Hepatocyte (in vitro differentiated cells): ENCODE measurements at regions not wholly inside any gene's neighbourhood (a gene's known extent, or its start where the extent isn't known, plus 50 kb on each side); places are given as distances from the start of the nearest gene placed in this dataset.

Experiments used
- DNase-seq: peaks from one replicate; pipeline ENCODE4 v3.0.0-alpha.2; 2016; ENCODE audit warnings: low spot score
- H2AFZ ChIP-seq: fragments of 200-600 bp; sonication (generic); 2 replicates; pipeline ENCODE4 v1.6.0; 2016; ENCODE audit warnings: antibody characterized with exemption, mild to moderate bottlenecking
- H3K27ac ChIP-seq: fragments of 200-600 bp; sonication (generic); 2 replicates; pipeline ENCODE4 v1.5.1; 2016; ENCODE audit warnings: mild to moderate bottlenecking
- H3K27me3 ChIP-seq: fragments of 200-600 bp; sonication (generic); 2 replicates; pipeline ENCODE4 v1.6.1; 2016
- H3K36me3 ChIP-seq: fragments of 200-600 bp; sonication (generic); replicated peaks from 2 replicates; pipeline ENCODE4 v1.5.1; 2016; ENCODE audit warnings: low read depth; ENCODE audit not compliant: insufficient read depth
- H3K4me1 ChIP-seq: fragments of 200-600 bp; sonication (generic); 2 replicates; pipeline ENCODE4 v1.5.1; 2016; ENCODE audit warnings: mild to moderate bottlenecking, moderate library complexity; ENCODE audit not compliant: insufficient read depth
- H3K4me2 ChIP-seq: fragments of 200-600 bp; sonication (generic); 2 replicates; pipeline ENCODE4 v1.6.0; 2016
- H3K4me3 ChIP-seq: fragments of 200-600 bp; sonication (generic); 2 replicates; pipeline ENCODE4 v1.5.1; 2016; ENCODE audit warnings: mild to moderate bottlenecking
- H3K79me2 ChIP-seq: fragments of 200-600 bp; sonication (generic); 2 replicates; pipeline ENCODE4 v1.6.0; 2017; ENCODE audit warnings: mild to moderate bottlenecking
- H3K9me2 ChIP-seq: fragments of 200-600 bp; sonication (generic); replicated peaks from 2 replicates; pipeline ENCODE4 v1.6.0; 2017; ENCODE audit warnings: mild to moderate bottlenecking; ENCODE audit not compliant: insufficient read depth
- H3K9me3 ChIP-seq: fragments of 200-600 bp; sonication (generic); 2 replicates; pipeline ENCODE4 v1.5.1; 2016; ENCODE audit warnings: low read depth, mild to moderate bottlenecking
- H4K20me1 ChIP-seq: fragments of 200-600 bp; sonication (generic); 2 replicates; pipeline ENCODE4 v1.6.0; 2016; ENCODE audit warnings: mild to moderate bottlenecking; ENCODE audit not compliant: insufficient read depth, poor library complexity, severe bottlenecking
- EZH2 ChIP-seq: fragments of 200-600 bp; sonication (generic); IDR thresholded peaks from 2 replicates; pipeline ENCODE4 v1.6.1; 2016; ENCODE audit warnings: antibody characterized with exemption, mild to moderate bottlenecking, borderline replicate concordance
- EZH2phosphoT487 ChIP-seq: fragments of 200-600 bp; sonication (generic); IDR thresholded peaks from one replicate; pipeline ENCODE4 v1.6.1; 2018; ENCODE audit warnings: antibody characterized with exemption, mild to moderate bottlenecking, low read depth, moderate library complexity; ENCODE audit not compliant: unreplicated experiment, severe bottlenecking
- WGBS: methylation state at CpG from one replicate; pipeline ENCODE4 v1.1.6; 2016; ENCODE audit warnings: low lambda C conversion rate; ENCODE audit errors: missing lambda C conversion rate; 5-methylcytosine and 5-hydroxymethylcytosine counted together
- TF ChIP-seq, protein P1 (sequence below): fragments of 200-600 bp; sonication (generic); IDR thresholded peaks from 2 replicates; pipeline ENCODE4 v1.5.1; 2016; ENCODE audit warnings: antibody characterized with exemption, mild to moderate bottlenecking; ENCODE audit not compliant: poor library complexity

GRCh38 chr5:117425163-117425562 is 850.5 kb upstream of the SEMA6A start:
- H3K27me3 ChIP-seq = no peaks in the 10 kb centered on the region
- no peaks in the 10 kb centered on the region for H3K36me3 ChIP-seq
- no peak overlapping the region for H3K27ac ChIP-seq
- no peaks in the 10 kb centered on the region for H3K4me1 ChIP-seq
- no peak for DNase-seq
- H3K4me3 ChIP-seq = no peak overlapping the region
- H2AFZ ChIP-seq = no peak overlapping the region
- no peaks in the 10 kb centered on the region for H4K20me1 ChIP-seq
- H3K79me2 ChIP-seq = no peaks in the 10 kb centered on the region
- no peak for TF ChIP-seq EZH2
- TF ChIP-seq EZH2phosphoT487 = no peak
- TF ChIP-seq, protein P1, sequence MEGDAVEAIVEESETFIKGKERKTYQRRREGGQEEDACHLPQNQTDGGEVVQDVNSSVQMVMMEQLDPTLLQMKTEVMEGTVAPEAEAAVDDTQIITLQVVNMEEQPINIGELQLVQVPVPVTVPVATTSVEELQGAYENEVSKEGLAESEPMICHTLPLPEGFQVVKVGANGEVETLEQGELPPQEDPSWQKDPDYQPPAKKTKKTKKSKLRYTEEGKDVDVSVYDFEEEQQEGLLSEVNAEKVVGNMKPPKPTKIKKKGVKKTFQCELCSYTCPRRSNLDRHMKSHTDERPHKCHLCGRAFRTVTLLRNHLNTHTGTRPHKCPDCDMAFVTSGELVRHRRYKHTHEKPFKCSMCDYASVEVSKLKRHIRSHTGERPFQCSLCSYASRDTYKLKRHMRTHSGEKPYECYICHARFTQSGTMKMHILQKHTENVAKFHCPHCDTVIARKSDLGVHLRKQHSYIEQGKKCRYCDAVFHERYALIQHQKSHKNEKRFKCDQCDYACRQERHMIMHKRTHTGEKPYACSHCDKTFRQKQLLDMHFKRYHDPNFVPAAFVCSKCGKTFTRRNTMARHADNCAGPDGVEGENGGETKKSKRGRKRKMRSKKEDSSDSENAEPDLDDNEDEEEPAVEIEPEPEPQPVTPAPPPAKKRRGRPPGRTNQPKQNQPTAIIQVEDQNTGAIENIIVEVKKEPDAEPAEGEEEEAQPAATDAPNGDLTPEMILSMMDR = no peak
- H3K9me2 ChIP-seq = no peaks in the 10 kb centered on the region
- no peak overlapping the region for H3K4me2 ChIP-seq
- 68% methylated on average over 3 of the region's 3 CpGs for WGBS
- peaks cover 7% of the 10 kb centered on the region for H3K9me3 ChIP-seq

GRCh38 chr5:117424559-117424958 is 849.9 kb upstream of the SEMA6A start:
- H3K27ac ChIP-seq = no peak overlapping the region
- DNase-seq = no peak
- H3K36me3 ChIP-seq = no peaks in the 10 kb centered on the region
- H3K79me2 ChIP-seq = no peaks in the 10 kb centered on the region
- WGBS = 97% methylated on average over 2 of the region's 2 CpGs
- H3K9me2 ChIP-seq = no peaks in the 10 kb centered on the region
- no peak overlapping the region for H3K4me2 ChIP-seq
- H4K20me1 ChIP-seq = no peaks in the 10 kb centered on the region
- H3K27me3 ChIP-seq = no peaks in the 10 kb centered on the region
- H3K4me1 ChIP-seq = no peaks in the 10 kb centered on the region
- H3K9me3 ChIP-seq = peaks cover 7% of the 10 kb centered on the region
- TF ChIP-seq, protein P1 = no peak
- H3K4me3 ChIP-seq = no peak overlapping the region
- no peak overlapping the region for H2AFZ ChIP-seq

DNA sequence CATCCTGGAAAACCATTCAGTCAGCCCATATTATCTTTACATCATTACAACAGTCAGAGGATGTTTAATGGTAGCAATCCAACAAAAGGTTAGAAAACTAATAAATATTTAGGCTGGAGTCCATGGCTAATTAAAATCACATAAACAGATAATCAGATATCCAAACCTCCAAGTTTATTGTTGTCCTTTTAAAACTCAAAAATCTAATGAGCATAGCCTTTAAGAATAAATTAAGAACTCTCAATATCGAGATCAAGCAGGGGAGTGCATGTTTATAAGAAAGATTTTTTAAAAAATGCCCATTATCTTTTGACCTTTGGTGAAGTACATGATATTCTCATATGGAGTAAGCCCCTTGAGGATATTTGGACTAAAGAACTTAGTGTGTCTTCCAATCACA is 842.9 kb upstream of the SEMA6A start:
- Histone ChIP-seq H3K9me3 (peaks cover under 1% of the 10 kb centered on the region), H3K36me3 (no peaks in the 10 kb centered on the region), H3K27me3 (no peaks in the 10 kb centered on the region), H3K9me2 (no peaks in the 10 kb centered on the region), H3K4me2 (no peak overlapping the region), H3K4me1 (no peaks in the 10 kb centered on the region), H2AFZ (no peak overlapping the region), H3K79me2 (no peaks in the 10 kb centered on the region), H3K4me3 (no peak overlapping the region), H4K20me1 (no peaks in the 10 kb centered on the region), H3K27ac (no peak overlapping the region)
- no peak for TF ChIP-seq EZH2
- TF ChIP-seq, protein P1 = no peak
- TF ChIP-seq EZH2phosphoT487 = no peak
- DNase-seq = no peak
- WGBS = 65% methylated on average over 1 of the region's 1 CpG

DNA sequence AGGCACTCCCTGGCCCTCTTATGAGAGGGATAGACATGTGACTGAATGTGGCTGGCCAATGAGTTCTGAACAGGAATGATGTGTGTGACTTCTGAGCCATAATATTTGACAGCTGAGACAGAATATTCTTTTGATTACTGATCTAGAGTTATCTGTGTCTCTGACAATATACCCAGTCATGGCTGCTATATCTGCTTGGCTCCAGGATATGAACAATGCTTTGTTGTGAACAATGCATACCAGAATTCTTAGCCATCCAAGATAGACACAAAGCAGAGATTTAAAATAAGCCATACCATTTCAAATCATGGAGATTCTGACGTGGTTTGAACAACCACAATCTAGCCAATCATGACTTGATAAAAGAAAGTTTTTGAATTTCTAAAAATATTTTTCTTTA is 840.3 kb upstream of the SEMA6A start:
- Histone ChIP-seq H3K9me3 (no peaks in the 10 kb centered on the region), H2AFZ (no peak overlapping the region), H3K27ac (no peak overlapping the region), H3K4me1 (peaks cover 9% of the 10 kb centered on the region), H3K79me2 (no peaks in the 10 kb centered on the region), H4K20me1 (no peaks in the 10 kb centered on the region), H3K36me3 (no peaks in the 10 kb centered on the region), H3K27me3 (no peaks in the 10 kb centered on the region), H3K4me3 (no peak overlapping the region), H3K9me2 (no peaks in the 10 kb centered on the region), H3K4me2 (no peak overlapping the region)
- WGBS = 85% methylated on average over 1 of the region's 1 CpG
- DNase-seq = no peak
- TF ChIP-seq EZH2 (no peak), EZH2phosphoT487 (no peak)
- TF ChIP-seq, protein P1 = no peak
